OCI-LY3 (cell line): ENCODE measurements at regions not wholly inside any gene's neighbourhood (a gene's known extent, or its start where the extent isn't known, plus 50 kb on each side); places are given as distances from the start of the nearest gene placed in this dataset.

Experiments
- CTCF ChIP-seq: fragments of 200-600, 300-600 bp; sonication (generic); IDR thresholded peaks from 2 replicates; pipeline ENCODE4 v1.5.1; 2014; ENCODE audit warnings: antibody characterized with exemption, low read length, low read depth
- EZH2phosphoT487 ChIP-seq: fragments of 200-600 bp; shearing (Covaris generic); IDR thresholded peaks from 2 replicates; pipeline ENCODE4 v1.6.1; 2018; ENCODE audit warnings: antibody characterized with exemption, mixed run types, low read depth

- TF ChIP-seq CTCF: no peak
- TF ChIP-seq EZH2phosphoT487: no peak
Measured at GRCh38 chr10:61001731-61002122, 57.7 kb upstream of the RHOBTB1 start.
